CD4-positive, alpha-beta T cell treated with Interleukin-21 for 1 hour (primary cell): ENCODE measurements at regions not wholly inside any gene's neighbourhood (a gene's known extent, or its start where the extent isn't known, plus 50 kb on each side); places are given as distances from the start of the nearest gene placed in this dataset.
"Not testable (repeated sequence)": the region's sequence is repeated elsewhere in the genome, so short reads cannot be mapped to it uniquely, and the experiment has no call there.

Source experiments
- DNase-seq: peaks from one replicate; pipeline ENCODE4 v3.0.0-alpha.2; 2020

GRCh38 chr6:19892260-19892659, 55.1 kb downstream of the ID4 start:
- no peak for DNase-seq

GRCh38 chr6:19895866-19896692, 58.9 kb downstream of the ID4 start:
- DNase-seq: no peak

GRCh38 chr6:19896693-19897010, 59.5 kb downstream of the ID4 start:
- DNase-seq: no peak

- DNase-seq: no peak
These were observed 61.1 kb downstream of the ID4 start for GRCh38 chr6:19898141-19898740.

- DNase-seq: no peak
These were observed 65.0 kb downstream of the ID4 start for GRCh38 chr6:19902201-19902600.

GRCh38 chr6:19904408-19904807, 67.2 kb downstream of the ID4 start:
- DNase-seq: not testable (repeated sequence)

GRCh38 chr6:19905584-19905983, 68.4 kb downstream of the ID4 start:
- DNase-seq: no peak

GRCh38 chr6:19906171-19906570, 69.0 kb downstream of the ID4 start:
- DNase-seq: no peak

- DNase-seq: no peak
These were observed 74.1 kb downstream of the ID4 start for GRCh38 chr6:19911223-19911622.

- no peak for DNase-seq
These were observed 81.3 kb downstream of the ID4 start for GRCh38 chr6:19918436-19918835.

- no peak for DNase-seq
These were observed 84.6 kb downstream of the ID4 start for GRCh38 chr6:19921786-19922185.

GRCh38 chr6:19925533-19925932, 88.4 kb downstream of the ID4 start:
- no peak for DNase-seq

- no peak for DNase-seq
These were observed 91.3 kb downstream of the ID4 start for GRCh38 chr6:19928461-19928860.

GRCh38 chr6:19929312-19929711, 92.1 kb downstream of the ID4 start:
- DNase-seq: no peak

GRCh38 chr6:19934996-19935591, 97.9 kb downstream of the ID4 start:
- no peak for DNase-seq

- DNase-seq: not testable (repeated sequence)
These were observed 102.2 kb downstream of the ID4 start for GRCh38 chr6:19939321-19939720.

GRCh38 chr6:19939926-19940325, 102.8 kb downstream of the ID4 start:
- DNase-seq: not testable (repeated sequence)

- no peak for DNase-seq
These were observed 105.9 kb downstream of the ID4 start for GRCh38 chr6:19943042-19943441.

GRCh38 chr6:19945843-19946358, 108.7 kb downstream of the ID4 start:
- no peak for DNase-seq

GRCh38 chr6:19949155-19949554, 112.0 kb downstream of the ID4 start:
- DNase-seq: no peak

GRCh38 chr6:19964115-19964514, 126.9 kb downstream of the ID4 start:
- no peak for DNase-seq

- DNase-seq: no peak
These were observed 131.0 kb downstream of the ID4 start for GRCh38 chr6:19968201-19968600.

- no peak for DNase-seq
These were observed 135.1 kb downstream of the ID4 start for GRCh38 chr6:19972221-19972620.
